Panc1 (cell line): ENCODE measurements at regions not wholly inside any gene's neighbourhood (a gene's known extent, or its start where the extent isn't known, plus 50 kb on each side); places are given as distances from the start of the nearest gene placed in this dataset.

Source experiments
- CTCF ChIP-seq: fragments of 450-650 bp; IDR thresholded peaks from 2 replicates; pipeline ENCODE4 v1.5.1; 2017; ENCODE audit warnings: mild to moderate bottlenecking
- POLR2AphosphoS5 ChIP-seq: IDR thresholded peaks from 2 replicates; pipeline ENCODE4 v1.6.1; 2012; ENCODE audit warnings: mild to moderate bottlenecking, low read depth, low read length, moderate library complexity
- REST ChIP-seq, 2 experiments: IDR thresholded peaks; 2 replicates each; pipeline ENCODE4 v1.6.1; 2011 to 2012; ENCODE audit warnings: low read depth in 2 of 2, control low read depth in 1 of 2, low read length in 1 of 2, mild to moderate bottlenecking in 1 of 2, moderate library complexity in 1 of 2; ENCODE audit not compliant: insufficient read depth in 1 of 2
- SIN3A ChIP-seq: IDR thresholded peaks from 2 replicates; pipeline ENCODE4 v1.6.1; 2012; ENCODE audit warnings: low read depth, mild to moderate bottlenecking, low read length, moderate library complexity, borderline replicate concordance; ENCODE audit not compliant: insufficient read depth
- TCF7L2 ChIP-seq: IDR thresholded peaks from 2 replicates; pipeline ENCODE4 v1.6.1; 2011; ENCODE audit warnings: mild to moderate bottlenecking, low read depth, low read length, inconsistent platforms

- no peak for TF ChIP-seq CTCF
- TF ChIP-seq SIN3A: no peak
- no peak for TF ChIP-seq POLR2AphosphoS5
- TF ChIP-seq REST (IDR thresholded peaks at IDR 0.05; ENCODE audit: insufficient read depth in 1 of 2, low read depth in 2 of 2, low read length in 1 of 2): no peak
- no peak for TF ChIP-seq TCF7L2
Measured at GRCh38 chr3:82493858-82494257, 732.4 kb upstream of the GBE1 start.
